ENCODE measurements at regions not wholly inside any gene's neighbourhood (a gene's known extent, or its start where the extent isn't known, plus 50 kb on each side); places are given as distances from the start of the nearest gene placed in this dataset.

GRCh38 chr5:56342616-56343015 lies 109.5 kb upstream of the ANKRD55 start:
- no CpG with 5 or more reads among the region's 3 CpGs for whole genome bisulfite sequencing (ENCODE audit: extremely low coverage, insufficient read length, low lambda C conversion rate)
- Histone ChIP-seq H2AK5ac (ENCODE audit: insufficient read length, low read length) (no peak overlapping the region), H3K79me2 (ENCODE audit: insufficient read depth, low read length) (no peaks in the 10 kb centered on the region), H3K18ac (ENCODE audit: insufficient read length, low read depth, low read length) (no peak overlapping the region), H3K4ac (ENCODE audit: low read depth, low read length) (no peak overlapping the region), H3K4me2 (ENCODE audit: insufficient read depth, insufficient read length, low read length) (no peak overlapping the region), H2BK5ac (ENCODE audit: insufficient read length, low read length) (no peak overlapping the region), H3K27ac (ENCODE audit: insufficient read length, low read depth, low read length) (no peak overlapping the region), H3K56ac (ENCODE audit: insufficient read length, low read depth, low read length) (no peak overlapping the region), H3K23ac (ENCODE audit: insufficient read length, low read depth, low read length) (no peak overlapping the region), H3T11ph (ENCODE audit: low read length) (no peak overlapping the region), H4K8ac (replicated peaks; ENCODE audit: insufficient read length, low read depth, low read length) (no peak overlapping the region), H3K79me1 (ENCODE audit: insufficient read depth, low read depth, low read length, poor library complexity, severe bottlenecking) (no peaks in the 10 kb centered on the region), H4K20me1 (ENCODE audit: control insufficient read depth, insufficient read depth, insufficient read length) (no peaks in the 10 kb centered on the region), H3K23me2 (ENCODE audit: insufficient read length, low read depth, low read length, poor library complexity, severe bottlenecking) (no peaks in the 10 kb centered on the region), H3K9me3 (ENCODE audit: control insufficient read depth, low read depth, low read length) (no peaks in the 10 kb centered on the region), H2BK120ac (ENCODE audit: low read depth, low read length, poor library complexity, severe bottlenecking) (no peak overlapping the region), H2AFZ (ENCODE audit: low read length) (no peak overlapping the region), H2BK20ac (ENCODE audit: low read depth, low read length, poor library complexity, severe bottlenecking) (no peak overlapping the region), H3K4me1 (ENCODE audit: insufficient read depth, low read length) (no peaks in the 10 kb centered on the region), H3K9ac (ENCODE audit: extremely low read depth, insufficient read length, low read length) (no peak overlapping the region), H3K27me3 (ENCODE audit: insufficient read depth, low read length) (no peaks in the 10 kb centered on the region), H2BK12ac (ENCODE audit: insufficient read length, low read depth, low read length) (no peak overlapping the region), H2BK15ac (ENCODE audit: low read depth, low read length) (no peak overlapping the region), H4K5ac (ENCODE audit: insufficient read length, low read depth, low read length) (no peak overlapping the region), H3K14ac (ENCODE audit: insufficient read depth, low read length) (no peak overlapping the region), H4K91ac (ENCODE audit: insufficient read length, low read depth, low read length) (no peak overlapping the region)
- peaks cover 4 to 6% of the 10 kb centered on the region in 2 experiments; a peak in 4 of 5 replicates for H3K9me3 Mint-ChIP-seq
- no peak for TF ChIP-seq CTCF (conservative IDR thresholded peaks at IDR 0.05)
- no peaks in the 10 kb centered on the region for H3K36me3 Mint-ChIP-seq (ENCODE audit: insufficient read depth in 1 of 3, low read depth in 3 of 3)
- DNase-seq, result no peak
- peaks cover 6% of the 10 kb centered on the region for H3K27me3 Mint-ChIP-seq (ENCODE audit: low read depth)
- H3K4me1 Mint-ChIP-seq, result no peaks in the 10 kb centered on the region
- H3K4me3 Mint-ChIP-seq, result no peak overlapping the region
- no peak overlapping the region for H3K27ac Mint-ChIP-seq

All from H9 (cell line).